ENCODE measurements at regions not wholly inside any gene's neighbourhood (a gene's known extent, or its start where the extent isn't known, plus 50 kb on each side); places are given as distances from the start of the nearest gene placed in this dataset.

DNA sequence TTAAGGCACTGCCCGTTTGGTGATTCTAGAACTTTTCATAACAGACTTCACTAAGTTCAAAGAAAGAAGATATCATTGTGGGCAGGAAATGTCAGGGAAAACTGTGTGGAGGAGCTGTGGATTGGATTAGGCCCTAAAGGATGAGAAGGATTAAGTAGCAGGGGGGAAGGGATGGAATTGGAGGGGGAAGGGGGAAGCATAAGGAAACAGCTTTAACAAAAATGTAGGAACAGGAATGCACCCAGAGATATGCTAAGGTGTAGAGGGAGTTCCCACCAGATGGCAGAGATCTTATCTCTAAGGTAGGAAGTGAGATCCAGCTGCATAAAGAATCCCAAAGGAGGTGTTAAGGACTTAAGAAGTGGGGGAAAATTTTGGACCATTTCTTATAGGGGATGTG, 114.5 kb downstream of the LARP7 start:
- TF ChIP-seq, protein P1, sequence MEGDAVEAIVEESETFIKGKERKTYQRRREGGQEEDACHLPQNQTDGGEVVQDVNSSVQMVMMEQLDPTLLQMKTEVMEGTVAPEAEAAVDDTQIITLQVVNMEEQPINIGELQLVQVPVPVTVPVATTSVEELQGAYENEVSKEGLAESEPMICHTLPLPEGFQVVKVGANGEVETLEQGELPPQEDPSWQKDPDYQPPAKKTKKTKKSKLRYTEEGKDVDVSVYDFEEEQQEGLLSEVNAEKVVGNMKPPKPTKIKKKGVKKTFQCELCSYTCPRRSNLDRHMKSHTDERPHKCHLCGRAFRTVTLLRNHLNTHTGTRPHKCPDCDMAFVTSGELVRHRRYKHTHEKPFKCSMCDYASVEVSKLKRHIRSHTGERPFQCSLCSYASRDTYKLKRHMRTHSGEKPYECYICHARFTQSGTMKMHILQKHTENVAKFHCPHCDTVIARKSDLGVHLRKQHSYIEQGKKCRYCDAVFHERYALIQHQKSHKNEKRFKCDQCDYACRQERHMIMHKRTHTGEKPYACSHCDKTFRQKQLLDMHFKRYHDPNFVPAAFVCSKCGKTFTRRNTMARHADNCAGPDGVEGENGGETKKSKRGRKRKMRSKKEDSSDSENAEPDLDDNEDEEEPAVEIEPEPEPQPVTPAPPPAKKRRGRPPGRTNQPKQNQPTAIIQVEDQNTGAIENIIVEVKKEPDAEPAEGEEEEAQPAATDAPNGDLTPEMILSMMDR (optimal IDR thresholded peaks at IDR 0.05 in 1 of 3, IDR thresholded peaks at IDR 0.05 in 1 of 3, conservative IDR thresholded peaks at IDR 0.05 in 1 of 3; ENCODE audit: extremely low read depth in 1 of 3, insufficient read depth in 2 of 3, low read length in 3 of 3): no peak
- no peak for TF ChIP-seq EZH2 (IDR thresholded peaks at IDR 0.05; ENCODE audit: low read length)

All from keratinocyte (primary cell).